Natural killer cell treated with Interleukin-12 subunit alpha and Interleukin-12 subunit beta and Interleukin-15 and Interleukin-18, amount 100 ng/mL, for 72 hours (primary cell): ENCODE measurements at regions not wholly inside any gene's neighbourhood (a gene's known extent, or its start where the extent isn't known, plus 50 kb on each side); places are given as distances from the start of the nearest gene placed in this dataset.
"Not testable (repeated sequence)": the region's sequence is repeated elsewhere in the genome, so short reads cannot be mapped to it uniquely, and the experiment has no call there.

ENCODE experiments used
- ATAC-seq, 2 donors: fragments of 150-1000 bp; cut with Tn5 transposase in 1 of 2; sonication (Bioruptor Pico), chemical (Tn5 transposase) in 1 of 2; 2 replicates each; pipeline ENCODE4 v1.10.0; 2021
- DNase-seq: peaks from one replicate; pipeline ENCODE4 v3.0.0; 2022; ENCODE audit warnings: low spot score
- H3K27ac Mint-ChIP-seq, 2 donors: 1 replicate in 1 of 2; 2 replicates in 1 of 2; pipeline ENCODE4 v1.8.0; 2022; ENCODE audit warnings: mixed read lengths in 2 of 2, mild to moderate bottlenecking in 1 of 2, moderate library complexity in 1 of 2
- H3K27me3 Mint-ChIP-seq, 2 donors: 1 replicate in 1 of 2; 2 replicates in 1 of 2; pipeline ENCODE4 v1.8.0; 2022; ENCODE audit warnings: mixed read lengths in 2 of 2
- H3K36me3 Mint-ChIP-seq: one replicate; pipeline ENCODE4 v1.8.0; 2022; ENCODE audit warnings: mixed read lengths
- H3K4me1 Mint-ChIP-seq, 2 donors: 1 replicate in 1 of 2; 2 replicates in 1 of 2; pipeline ENCODE4 v1.8.0; 2022; ENCODE audit warnings: low read depth in 2 of 2, mixed read lengths in 2 of 2, mild to moderate bottlenecking in 1 of 2
- H3K4me3 Mint-ChIP-seq: one replicate; pipeline ENCODE4 v1.8.0; 2022; ENCODE audit warnings: mixed read lengths
- H3K9me3 Mint-ChIP-seq: 2 replicates; pipeline ENCODE4 v1.8.0; 2022; ENCODE audit warnings: mixed read lengths

GRCh38 chr3:195643245-195643644 is 59.5 kb upstream of the APOD start:
- not testable (repeated sequence) for H3K9me3 Mint-ChIP-seq, H3K4me1 Mint-ChIP-seq, H3K27ac Mint-ChIP-seq, ATAC-seq, DNase-seq, H3K27me3 Mint-ChIP-seq, H3K36me3 Mint-ChIP-seq, H3K4me3 Mint-ChIP-seq

- not testable (repeated sequence) for H3K36me3 Mint-ChIP-seq, ATAC-seq, H3K4me3 Mint-ChIP-seq, H3K4me1 Mint-ChIP-seq, H3K9me3 Mint-ChIP-seq, H3K27me3 Mint-ChIP-seq, DNase-seq, H3K27ac Mint-ChIP-seq
These were observed 58.6 kb upstream of the APOD start for GRCh38 chr3:195642311-195642710.

- not testable (repeated sequence) for H3K9me3 Mint-ChIP-seq, ATAC-seq, H3K36me3 Mint-ChIP-seq, H3K4me3 Mint-ChIP-seq, DNase-seq, H3K4me1 Mint-ChIP-seq, H3K27me3 Mint-ChIP-seq, H3K27ac Mint-ChIP-seq
These were observed 54.7 kb upstream of the APOD start for GRCh38 chr3:195638456-195638855.

- H3K4me1 Mint-ChIP-seq, ATAC-seq, H3K27me3 Mint-ChIP-seq, H3K4me3 Mint-ChIP-seq, H3K27ac Mint-ChIP-seq, H3K9me3 Mint-ChIP-seq, DNase-seq, H3K36me3 Mint-ChIP-seq: not testable (repeated sequence)
These were observed 53.9 kb upstream of the APOD start for GRCh38 chr3:195637473-195638233.

DNA sequence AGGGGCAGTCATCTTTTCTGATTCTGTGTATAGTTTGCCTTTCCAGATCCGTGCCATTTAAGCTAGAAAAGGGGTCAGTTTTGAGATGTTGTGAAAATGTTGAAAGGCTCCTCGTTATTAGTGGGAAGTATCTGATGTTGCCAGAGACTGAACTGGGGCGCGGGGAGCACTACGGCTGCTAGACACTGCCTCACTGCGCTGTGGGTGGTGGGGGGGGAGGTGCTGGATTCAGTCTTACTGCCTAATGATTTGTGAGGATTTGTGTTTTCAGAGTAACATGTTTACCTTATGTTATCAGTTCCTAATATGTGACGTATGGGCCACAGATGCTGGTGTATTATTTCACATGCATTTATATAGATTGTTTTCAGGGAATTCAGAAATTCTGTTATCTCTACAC is 53.3 kb upstream of the APOD start:
- DNase-seq, H3K4me3 Mint-ChIP-seq, ATAC-seq, H3K36me3 Mint-ChIP-seq, H3K27me3 Mint-ChIP-seq, H3K9me3 Mint-ChIP-seq, H3K27ac Mint-ChIP-seq: not testable (repeated sequence)
- peaks cover 5 to 11% of the 10 kb centered on the region in 2 donors for H3K4me1 Mint-ChIP-seq

- ATAC-seq, DNase-seq, H3K36me3 Mint-ChIP-seq, H3K27me3 Mint-ChIP-seq, H3K9me3 Mint-ChIP-seq: not testable (repeated sequence)
- Mint-ChIP-seq H3K27ac (peak overlapping the region in 1 of 2 donors; percentile 38), H3K4me1 (peaks cover 5 to 11% of the 10 kb centered on the region in 2 donors), H3K4me3 (peak overlapping the region; percentile 57)
These were observed 52.4 kb upstream of the APOD start for GRCh38 chr3:195635898-195636685.

DNA sequence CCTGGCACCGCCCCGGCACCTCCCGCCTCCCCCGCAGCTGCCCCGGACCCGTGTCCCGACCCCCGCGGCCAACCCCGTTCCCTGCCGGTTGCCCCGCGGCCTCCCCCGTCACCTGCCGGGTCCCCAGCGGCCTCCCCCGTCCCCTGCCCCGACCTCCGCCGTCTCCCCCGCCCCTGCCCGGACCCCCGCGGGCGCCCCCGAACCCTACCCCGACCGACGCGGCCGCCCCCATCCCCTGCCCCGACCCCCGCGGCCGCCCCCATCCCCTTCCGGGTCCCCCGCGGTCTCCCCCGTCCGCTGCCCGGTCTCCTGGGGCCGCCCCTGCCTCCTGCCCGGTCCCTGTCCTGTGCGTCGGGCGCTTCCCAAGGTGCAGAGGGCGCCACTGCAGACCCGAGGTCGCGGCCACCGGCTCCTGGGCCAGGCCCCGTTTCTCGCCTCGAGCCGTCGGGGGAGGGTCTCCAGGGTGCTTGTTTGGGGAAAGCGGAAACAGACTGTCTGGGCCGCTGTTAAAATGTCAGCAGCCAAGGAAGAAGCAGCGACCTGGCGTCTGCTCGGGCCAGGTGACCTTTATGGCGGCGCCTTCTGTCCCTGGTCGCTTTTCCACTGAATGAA is 51.6 kb upstream of the APOD start:
- H3K27me3 Mint-ChIP-seq, H3K9me3 Mint-ChIP-seq, H3K36me3 Mint-ChIP-seq, H3K27ac Mint-ChIP-seq, DNase-seq, H3K4me3 Mint-ChIP-seq: not testable (repeated sequence)
- ATAC-seq = peak; percentile 0 to 18
- H3K4me1 Mint-ChIP-seq = peaks cover 5 to 11% of the 10 kb centered on the region in 2 donors

DNA sequence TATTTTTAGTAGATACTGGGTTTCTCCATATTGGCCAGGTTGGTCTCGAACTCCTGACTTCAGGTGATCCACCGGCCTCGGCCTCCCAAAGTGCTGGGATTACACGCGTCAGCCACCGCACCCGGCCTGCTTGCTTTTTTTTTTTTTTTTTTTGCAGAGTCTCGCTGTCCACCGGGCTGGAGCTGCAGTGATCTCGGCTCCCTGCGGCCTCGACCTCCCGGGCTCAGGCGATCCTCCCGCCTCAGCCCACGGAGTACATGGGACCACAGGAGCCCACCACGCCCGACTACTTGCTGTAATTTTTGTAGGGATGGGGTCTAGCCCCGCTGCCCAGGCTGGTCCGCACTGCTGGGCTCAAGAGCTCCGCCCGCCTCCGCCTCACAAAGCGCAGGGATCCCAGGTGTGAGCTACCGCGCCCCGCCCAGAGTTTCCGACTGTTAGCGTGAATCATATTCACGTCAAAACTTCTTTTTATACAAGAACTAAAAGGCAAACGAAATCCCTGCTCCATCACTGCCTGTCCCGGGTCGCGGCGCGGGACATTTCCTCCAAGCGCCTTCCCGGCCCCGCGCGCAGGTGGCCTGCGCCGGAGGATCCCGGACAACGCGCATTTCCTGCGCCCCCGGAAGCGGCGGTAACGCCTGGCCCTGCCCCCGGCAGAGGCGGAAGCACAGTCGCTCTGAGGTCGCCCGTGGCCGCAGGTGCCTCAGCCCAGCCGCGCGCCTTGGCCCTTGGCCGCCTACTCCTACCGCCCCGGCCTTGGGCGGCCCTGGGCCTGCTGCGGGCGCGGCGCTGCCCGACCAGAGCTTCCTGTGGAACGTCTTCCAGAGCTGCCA is 50.9 kb upstream of the APOD start:
- not testable (repeated sequence) for DNase-seq, H3K27ac Mint-ChIP-seq, H3K36me3 Mint-ChIP-seq, H3K4me3 Mint-ChIP-seq, H3K9me3 Mint-ChIP-seq, H3K27me3 Mint-ChIP-seq
- peaks cover 5 to 11% of the 10 kb centered on the region in 2 donors for H3K4me1 Mint-ChIP-seq
- peak; percentile 97 to 98 for ATAC-seq
